ENCODE measurements at regions not wholly inside any gene's neighbourhood (a gene's known extent, or its start where the extent isn't known, plus 50 kb on each side); places are given as distances from the start of the nearest gene placed in this dataset.

- no peak for TF ChIP-seq CTCF (conservative IDR thresholded peaks at IDR 0.05; ENCODE audit: low read depth, low read length)
- H3K4me3 ChIP-seq (ENCODE audit: low read length): no peak overlapping the region
- DNase-seq (ENCODE audit: low read depth): no peak
These were observed 223.5 kb upstream of the N4BP1 start for GRCh38 chr16:48833461-48833860.

GRCh38 chr16:48831076-48831722 lies 221.2 kb upstream of the N4BP1 start:
- no peak overlapping the region for H3K4me3 ChIP-seq (ENCODE audit: low read length)
- TF ChIP-seq CTCF (conservative IDR thresholded peaks at IDR 0.05; ENCODE audit: low read depth, low read length): no peak
- DNase-seq (ENCODE audit: low read depth): no peak

- no peak for DNase-seq (ENCODE audit: low read depth)
- TF ChIP-seq CTCF (conservative IDR thresholded peaks at IDR 0.05; ENCODE audit: low read depth, low read length): no peak
- H3K4me3 ChIP-seq (ENCODE audit: low read length): no peak overlapping the region
These were observed 219.6 kb upstream of the N4BP1 start for GRCh38 chr16:48829336-48830310.

- TF ChIP-seq CTCF (conservative IDR thresholded peaks at IDR 0.05; ENCODE audit: low read depth, low read length): no peak
- no peak for DNase-seq (ENCODE audit: low read depth)
- H3K4me3 ChIP-seq (ENCODE audit: low read length): no peak overlapping the region
These were observed 214.3 kb upstream of the N4BP1 start for GRCh38 chr16:48824271-48824670.

GRCh38 chr16:48822431-48822830 lies 212.5 kb upstream of the N4BP1 start:
- DNase-seq (ENCODE audit: low read depth): no peak
- no peak overlapping the region for H3K4me3 ChIP-seq (ENCODE audit: low read length)
- no peak for TF ChIP-seq CTCF (conservative IDR thresholded peaks at IDR 0.05; ENCODE audit: low read depth, low read length)

- TF ChIP-seq CTCF (conservative IDR thresholded peaks at IDR 0.05; ENCODE audit: low read depth, low read length): no peak
- no peak overlapping the region for H3K4me3 ChIP-seq (ENCODE audit: low read length)
- DNase-seq (ENCODE audit: low read depth): no peak
These were observed 210.4 kb upstream of the N4BP1 start for GRCh38 chr16:48820379-48820778.

Measured in retinal pigment epithelial cell (primary cell).